ENCODE measurements at regions not wholly inside any gene's neighbourhood (a gene's known extent, or its start where the extent isn't known, plus 50 kb on each side); places are given as distances from the start of the nearest gene placed in this dataset.

DNA sequence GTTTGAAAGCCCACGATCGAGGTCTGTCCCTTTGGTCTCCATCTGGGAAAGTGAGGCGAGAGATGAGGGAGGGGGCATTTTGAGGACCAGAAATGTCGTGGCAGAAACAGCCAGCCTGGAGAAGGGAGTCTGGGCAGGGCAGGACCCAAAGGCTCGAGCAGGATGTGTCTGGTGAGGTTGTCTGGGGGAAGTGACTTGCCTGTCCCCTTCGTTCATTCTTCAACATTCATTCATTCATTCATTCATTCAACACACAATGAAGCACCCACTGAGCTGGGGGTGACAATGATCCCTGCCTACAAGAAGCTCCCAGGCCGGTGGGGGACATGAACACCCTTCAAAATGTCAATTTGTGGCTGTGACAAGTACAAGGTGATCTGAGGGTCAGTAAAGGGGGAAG, 80.5 kb downstream of the CEBPB start:
- no peak overlapping the region for H3K4me3 ChIP-seq (ENCODE audit: insufficient read depth, low read length, poor library complexity, severe bottlenecking)
- no peak overlapping the region for H3K27ac ChIP-seq (ENCODE audit: low read depth, low read length)
- no peaks in the 10 kb centered on the region for H3K9me2 ChIP-seq (replicated peaks; ENCODE audit: insufficient read depth, low read length)
- H3K9ac ChIP-seq (ENCODE audit: low read length) = no peak overlapping the region
- no peak overlapping the region for H2AFZ ChIP-seq (ENCODE audit: low read depth, low read length, severe bottlenecking)
- H3K4me2 ChIP-seq (ENCODE audit: low read depth, low read length, poor library complexity, severe bottlenecking) = no peak overlapping the region
- no peaks in the 10 kb centered on the region for H3K9me3 ChIP-seq (ENCODE audit: insufficient read depth, low read length)
- no peaks in the 10 kb centered on the region for H3F3A ChIP-seq (ENCODE audit: insufficient read depth)
- H4K20me1 ChIP-seq (ENCODE audit: low read depth, low read length) = no peaks in the 10 kb centered on the region
- no peaks in the 10 kb centered on the region for H3K36me3 ChIP-seq (ENCODE audit: low read length)
- no peaks in the 10 kb centered on the region for H3K27me3 ChIP-seq (ENCODE audit: low read length)
- H3K79me2 ChIP-seq (ENCODE audit: insufficient read depth, low read length) = no peaks in the 10 kb centered on the region
- TF ChIP-seq, protein P1, sequence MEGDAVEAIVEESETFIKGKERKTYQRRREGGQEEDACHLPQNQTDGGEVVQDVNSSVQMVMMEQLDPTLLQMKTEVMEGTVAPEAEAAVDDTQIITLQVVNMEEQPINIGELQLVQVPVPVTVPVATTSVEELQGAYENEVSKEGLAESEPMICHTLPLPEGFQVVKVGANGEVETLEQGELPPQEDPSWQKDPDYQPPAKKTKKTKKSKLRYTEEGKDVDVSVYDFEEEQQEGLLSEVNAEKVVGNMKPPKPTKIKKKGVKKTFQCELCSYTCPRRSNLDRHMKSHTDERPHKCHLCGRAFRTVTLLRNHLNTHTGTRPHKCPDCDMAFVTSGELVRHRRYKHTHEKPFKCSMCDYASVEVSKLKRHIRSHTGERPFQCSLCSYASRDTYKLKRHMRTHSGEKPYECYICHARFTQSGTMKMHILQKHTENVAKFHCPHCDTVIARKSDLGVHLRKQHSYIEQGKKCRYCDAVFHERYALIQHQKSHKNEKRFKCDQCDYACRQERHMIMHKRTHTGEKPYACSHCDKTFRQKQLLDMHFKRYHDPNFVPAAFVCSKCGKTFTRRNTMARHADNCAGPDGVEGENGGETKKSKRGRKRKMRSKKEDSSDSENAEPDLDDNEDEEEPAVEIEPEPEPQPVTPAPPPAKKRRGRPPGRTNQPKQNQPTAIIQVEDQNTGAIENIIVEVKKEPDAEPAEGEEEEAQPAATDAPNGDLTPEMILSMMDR (IDR thresholded peaks at IDR 0.05; ENCODE audit: insufficient read depth, low read length, poor library complexity, severe bottlenecking) = no peak
- no peak for TF ChIP-seq EZH2phosphoT487 (conservative IDR thresholded peaks at IDR 0.05; ENCODE audit: low read length)

DNA sequence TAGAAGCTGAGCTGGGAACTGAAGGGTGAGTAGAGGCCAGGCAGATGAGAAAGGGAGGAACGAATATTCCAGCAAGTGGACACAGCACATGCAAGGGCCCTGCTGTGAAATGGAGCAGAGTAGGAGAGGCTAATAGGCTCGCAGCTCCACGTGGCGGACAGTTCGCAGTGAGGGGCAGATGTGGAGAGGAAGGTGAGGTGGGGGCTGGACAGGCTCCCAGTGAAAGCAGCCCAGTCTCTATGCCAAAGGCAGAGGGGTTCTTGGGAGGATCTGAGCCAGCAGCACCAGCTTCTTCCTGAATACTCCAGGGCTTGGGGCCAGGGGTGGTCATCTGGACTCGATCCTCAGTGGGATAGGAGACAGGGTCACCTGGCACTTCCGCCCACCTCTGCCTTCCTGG, 81.0 kb downstream of the CEBPB start:
- TF ChIP-seq, protein P1 (IDR thresholded peaks at IDR 0.05; ENCODE audit: insufficient read depth, low read length, poor library complexity, severe bottlenecking) = no peak
- no peak for TF ChIP-seq EZH2phosphoT487 (conservative IDR thresholded peaks at IDR 0.05; ENCODE audit: low read length)
- Histone ChIP-seq H3K9me2 (replicated peaks; ENCODE audit: insufficient read depth, low read length) (no peaks in the 10 kb centered on the region), H3K27me3 (ENCODE audit: low read length) (no peaks in the 10 kb centered on the region), H3F3A (ENCODE audit: insufficient read depth) (no peaks in the 10 kb centered on the region), H3K79me2 (ENCODE audit: insufficient read depth, low read length) (no peaks in the 10 kb centered on the region), H3K9ac (ENCODE audit: low read length) (no peak overlapping the region), H2AFZ (ENCODE audit: low read depth, low read length, severe bottlenecking) (no peak overlapping the region), H3K4me3 (ENCODE audit: insufficient read depth, low read length, poor library complexity, severe bottlenecking) (no peak overlapping the region), H4K20me1 (ENCODE audit: low read depth, low read length) (no peaks in the 10 kb centered on the region), H3K9me3 (ENCODE audit: insufficient read depth, low read length) (no peaks in the 10 kb centered on the region), H3K36me3 (ENCODE audit: low read length) (no peaks in the 10 kb centered on the region), H3K4me2 (ENCODE audit: low read depth, low read length, poor library complexity, severe bottlenecking) (no peak overlapping the region), H3K27ac (ENCODE audit: low read depth, low read length) (no peak overlapping the region)

DNA sequence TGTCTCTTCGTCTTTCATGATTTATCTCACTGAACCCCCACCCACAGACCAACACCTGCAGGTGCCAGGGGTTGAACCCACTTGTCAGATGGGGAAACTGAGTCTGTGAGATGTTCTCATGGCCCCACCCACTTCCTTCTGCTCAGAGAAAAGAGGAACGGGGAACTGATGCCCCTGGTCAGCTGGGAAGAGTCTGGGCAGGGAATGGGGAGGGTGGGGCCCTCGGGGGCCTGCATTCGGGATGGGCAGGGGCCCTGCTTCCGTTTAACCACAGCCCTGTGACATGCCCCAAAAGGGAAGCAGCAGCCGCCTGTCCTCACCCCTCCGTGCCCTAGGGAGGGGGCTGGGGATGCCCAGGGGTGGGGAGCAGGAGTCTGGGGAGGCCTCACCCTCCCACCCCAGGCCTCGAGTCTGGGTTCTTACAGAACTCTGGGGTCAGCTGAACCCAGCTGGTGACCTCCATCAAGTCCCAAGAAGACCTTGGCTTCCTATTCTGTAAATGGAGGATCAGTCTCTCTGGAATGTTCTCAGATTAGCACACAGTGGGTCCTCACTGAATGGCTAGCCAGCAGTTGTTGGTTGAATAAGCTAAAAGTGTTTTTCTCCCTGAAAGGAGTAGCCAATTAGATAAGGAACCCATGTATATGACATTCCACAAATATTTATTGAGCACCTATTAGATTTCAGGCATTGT, 81.5 kb downstream of the CEBPB start:
- Histone ChIP-seq H3K27me3 (ENCODE audit: low read length) (no peaks in the 10 kb centered on the region), H3K36me3 (ENCODE audit: low read length) (no peaks in the 10 kb centered on the region), H3K4me2 (ENCODE audit: low read depth, low read length, poor library complexity, severe bottlenecking) (no peak overlapping the region), H3F3A (ENCODE audit: insufficient read depth) (no peaks in the 10 kb centered on the region), H2AFZ (ENCODE audit: low read depth, low read length, severe bottlenecking) (no peak overlapping the region), H3K9me2 (replicated peaks; ENCODE audit: insufficient read depth, low read length) (no peaks in the 10 kb centered on the region), H3K27ac (ENCODE audit: low read depth, low read length) (no peak overlapping the region), H3K4me3 (ENCODE audit: insufficient read depth, low read length, poor library complexity, severe bottlenecking) (no peak overlapping the region), H3K9me3 (ENCODE audit: insufficient read depth, low read length) (no peaks in the 10 kb centered on the region), H3K79me2 (ENCODE audit: insufficient read depth, low read length) (no peaks in the 10 kb centered on the region), H3K9ac (ENCODE audit: low read length) (no peak overlapping the region), H4K20me1 (ENCODE audit: low read depth, low read length) (no peaks in the 10 kb centered on the region)
- TF ChIP-seq, protein P1 (IDR thresholded peaks at IDR 0.05; ENCODE audit: insufficient read depth, low read length, poor library complexity, severe bottlenecking) = no peak
- no peak for TF ChIP-seq EZH2phosphoT487 (conservative IDR thresholded peaks at IDR 0.05; ENCODE audit: low read length)

Data from SU-DHL-6 (cell line).